ENCODE measurements at regions not wholly inside any gene's neighbourhood (a gene's known extent, or its start where the extent isn't known, plus 50 kb on each side); places are given as distances from the start of the nearest gene placed in this dataset.

- 86% methylated on average over 11 of the region's 11 CpGs; no CpG with 5 or more reads in 1 of the 2 experiments for WGBS, 2 experiments (ENCODE audit: extremely low coverage in 1 of 2, insufficient coverage in 1 of 2, insufficient read length in 1 of 2, insufficient replicate concordance in 2 of 2, low coverage in 1 of 2, low lambda C conversion rate in 2 of 2, missing lambda C conversion rate in 1 of 2)
- Histone ChIP-seq H3K23me2 (ENCODE audit: low read depth, low read length) (no peaks in the 10 kb centered on the region), H3K9ac (replicated peaks in 1 of 4; ENCODE audit: extremely low read depth in 1 of 4, low read depth in 3 of 4, low read length in 3 of 4) (no peak overlapping the region), H2BK20ac (ENCODE audit: low read length) (no peak overlapping the region), H4K5ac (ENCODE audit: insufficient read length, low read depth, low read length) (no peak overlapping the region), H3K79me2 (ENCODE audit: control insufficient read depth in 1 of 2, insufficient read depth in 2 of 2, low read length in 2 of 2) (no peaks in the 10 kb centered on the region), H2BK120ac (replicated peaks; ENCODE audit: low read depth, low read length) (no peak overlapping the region), H2BK5ac (ENCODE audit: low read depth, low read length) (no peak overlapping the region), H4K20me1 (replicated peaks in 1 of 2; ENCODE audit: control insufficient read depth in 1 of 2, insufficient read depth in 2 of 2, low read length in 2 of 2) (no peaks in the 10 kb centered on the region), H4K8ac (ENCODE audit: extremely low read depth, insufficient read depth, low read length) (no peak overlapping the region), H3K27ac (ENCODE audit: low read depth, low read length) (no peak overlapping the region), H3K18ac (ENCODE audit: extremely low read depth, low read length) (no peak overlapping the region), H3K14ac (ENCODE audit: insufficient read length) (no peak overlapping the region), H2BK12ac (ENCODE audit: low read depth, low read length) (no peak overlapping the region), H3K36me3 (ENCODE audit: control insufficient read depth in 2 of 4, insufficient read depth in 4 of 4, low read length in 3 of 4) (no peaks in the 10 kb centered on the region), H3K79me1 (ENCODE audit: low read depth, low read length) (no peaks in the 10 kb centered on the region), H3K4me1 (replicated peaks in 1 of 4; ENCODE audit: control insufficient read depth in 3 of 4, insufficient read depth in 4 of 4, low read length in 3 of 4) (peaks cover 0 to 4% (median 1%) of the 10 kb centered on the region in 4 experiments; a peak in 1 of 7 replicates), H3K4me3 (ENCODE audit: extremely low read depth in 1 of 4, insufficient read depth in 2 of 4, low read depth in 3 of 4, low read length in 4 of 4) (no peak overlapping the region), H3K23ac (ENCODE audit: insufficient read length) (no peak overlapping the region), H3K4me2 (ENCODE audit: insufficient read depth in 1 of 2, low read depth in 2 of 2, low read length in 2 of 2) (no peak overlapping the region), H3K56ac (replicated peaks; ENCODE audit: insufficient read length, low read depth, low read length) (no peak overlapping the region), H2AFZ (ENCODE audit: low read length) (no peak overlapping the region), H2BK15ac (ENCODE audit: low read length) (no peak overlapping the region), H3K9me3 (ENCODE audit: insufficient read depth in 2 of 2, low read depth in 1 of 2, low read length in 1 of 2) (no peaks in the 10 kb centered on the region), H4K91ac (replicated peaks; ENCODE audit: insufficient read length, low read length) (no peak overlapping the region), H2AK5ac (ENCODE audit: low read depth, low read length) (no peak overlapping the region), H3K4ac (replicated peaks; ENCODE audit: insufficient read length, low read depth, low read length) (no peak overlapping the region), H3K27me3 (replicated peaks in 1 of 4; ENCODE audit: control insufficient read depth in 3 of 4, extremely low read depth in 1 of 4, insufficient read depth in 3 of 4, low read length in 3 of 4) (no peaks in the 10 kb centered on the region)
- no peak for TF ChIP-seq USF2 (IDR thresholded peaks at IDR 0.05; ENCODE audit: low read length)
- no peak for TF ChIP-seq JUND (IDR thresholded peaks at IDR 0.05; ENCODE audit: low read length)
- TF ChIP-seq POLR2A (IDR thresholded peaks at IDR 0.05; ENCODE audit: control extremely low read depth in 1 of 2, low read depth in 2 of 2, low read length in 2 of 2), result no peak
- TF ChIP-seq JUN (IDR thresholded peaks at IDR 0.05; ENCODE audit: low read depth, low read length), result no peak
- TF ChIP-seq EP300 (IDR thresholded peaks at IDR 0.05; ENCODE audit: borderline replicate concordance in 1 of 2, low read depth in 2 of 2, low read length in 2 of 2), result no peak
- POLR2A ChIA-PET (ENCODE audit: partially characterized antibody), result no interaction called here
- CTCF ChIA-PET (ENCODE audit: partially characterized antibody), result interaction anchor here (1.7 kb wide), 1 partner anchor 20 kb away, joined by 5 read pairs; no protein-coding TSS in a partner anchor
- no peak for DNase-seq (ENCODE audit: low read depth in 1 of 2, low spot score in 2 of 2)
- FAIRE-seq, result no peak
Measured at GRCh38 chr16:73717266-73717974, 579.2 kb upstream of the PSMD7 start.

Data from H1 (cell line).